22Rv1 (cell line): ENCODE measurements at regions not wholly inside any gene's neighbourhood (a gene's known extent, or its start where the extent isn't known, plus 50 kb on each side); places are given as distances from the start of the nearest gene placed in this dataset.

ENCODE experiments used
- H3K27ac ChIP-seq: fragments of 450-650 bp; 2 replicates; pipeline ENCODE4 v1.5.1; 2017
- CTCF ChIP-seq: fragments of 450-650 bp; IDR thresholded peaks from 2 replicates; pipeline ENCODE4 v1.5.1; 2017; ENCODE audit warnings: mild to moderate bottlenecking
- ZFX ChIP-seq: fragments of 450-650 bp; IDR thresholded peaks from 2 replicates; pipeline ENCODE4 v1.6.1; 2017; ENCODE audit warnings: antibody characterized with exemption, borderline replicate concordance

GRCh38 chr20:17012546-17013226 lies 214.2 kb upstream of the PCSK2 start:
- TF ChIP-seq ZFX: no peak
- TF ChIP-seq CTCF: no peak
- no peak overlapping the region for H3K27ac ChIP-seq

GRCh38 chr20:17014217-17014616 lies 212.6 kb upstream of the PCSK2 start:
- TF ChIP-seq ZFX (no peak), CTCF (no peak)
- H3K27ac ChIP-seq: no peak overlapping the region

GRCh38 chr20:17014756-17015366 lies 212.0 kb upstream of the PCSK2 start:
- no peak overlapping the region for H3K27ac ChIP-seq
- TF ChIP-seq CTCF: no peak
- TF ChIP-seq ZFX: no peak

- H3K27ac ChIP-seq: no peak overlapping the region
- TF ChIP-seq CTCF: no peak
- TF ChIP-seq ZFX: no peak
Measured at GRCh38 chr20:17017232-17017631, 209.6 kb upstream of the PCSK2 start.

GRCh38 chr20:17021481-17021880 lies 205.4 kb upstream of the PCSK2 start:
- TF ChIP-seq CTCF (no peak), ZFX (no peak)
- no peak overlapping the region for H3K27ac ChIP-seq

- TF ChIP-seq ZFX (no peak), CTCF (no peak)
- no peak overlapping the region for H3K27ac ChIP-seq
Measured at GRCh38 chr20:17023036-17023435, 203.8 kb upstream of the PCSK2 start.

- H3K27ac ChIP-seq: no peak overlapping the region
- TF ChIP-seq CTCF (no peak), ZFX (no peak)
Measured at GRCh38 chr20:17023806-17024205, 203.0 kb upstream of the PCSK2 start.
